Right lung (tissue), 2 donors: ENCODE measurements at regions not wholly inside any gene's neighbourhood (a gene's known extent, or its start where the extent isn't known, plus 50 kb on each side); places are given as distances from the start of the nearest gene placed in this dataset.
"Not testable (repeated sequence)": the region's sequence is repeated elsewhere in the genome, so short reads cannot be mapped to it uniquely, and the experiment has no call there.

Experiments
- DNase-seq, 2 donors: peaks; one replicate each; pipeline ENCODE4 v3.0.0-alpha.2; 2013

- DNase-seq, result not testable (repeated sequence)
Measured at GRCh38 chr9:39665020-39665419, 309.6 kb downstream of the SPATA31A1 start.

GRCh38 chr9:39674437-39675210 lies 319.2 kb downstream of the SPATA31A1 start:
- DNase-seq, result not testable (repeated sequence)

GRCh38 chr9:39675211-39675553 lies 319.7 kb downstream of the SPATA31A1 start:
- DNase-seq, result not testable (repeated sequence)

GRCh38 chr9:39678534-39679263 lies 323.2 kb downstream of the SPATA31A1 start:
- not testable (repeated sequence) for DNase-seq

GRCh38 chr9:39680694-39681401 lies 325.4 kb downstream of the SPATA31A1 start:
- DNase-seq, result not testable (repeated sequence)

- not testable (repeated sequence) for DNase-seq
Measured at GRCh38 chr9:39728862-39729261, 373.4 kb downstream of the SPATA31A1 start.

GRCh38 chr9:39744898-39745297 lies 389.4 kb downstream of the SPATA31A1 start:
- DNase-seq, result not testable (repeated sequence)

GRCh38 chr9:39775570-39775969 lies 420.1 kb downstream of the SPATA31A1 start:
- DNase-seq, result not testable (repeated sequence)

- not testable (repeated sequence) for DNase-seq
Measured at GRCh38 chr9:39791356-39791755, 435.9 kb downstream of the SPATA31A1 start.

- not testable (repeated sequence) for DNase-seq
Measured at GRCh38 chr9:39797935-39798334, 442.5 kb downstream of the SPATA31A1 start.

GRCh38 chr9:39799252-39799651 lies 443.8 kb downstream of the SPATA31A1 start:
- DNase-seq, result not testable (repeated sequence)

- DNase-seq, result not testable (repeated sequence)
Measured at GRCh38 chr9:39802561-39802960, 447.1 kb downstream of the SPATA31A1 start.

- peak; percentile 62 to 63 for DNase-seq
Measured at GRCh38 chr9:39809401-39810226, 454.1 kb downstream of the SPATA31A1 start.

GRCh38 chr9:39810401-39810800 lies 454.9 kb downstream of the SPATA31A1 start:
- DNase-seq, result not testable (repeated sequence)

GRCh38 chr9:39811615-39812014 lies 456.1 kb downstream of the SPATA31A1 start:
- not testable (repeated sequence) for DNase-seq

GRCh38 chr9:39828457-39828856 lies 473.0 kb downstream of the SPATA31A1 start:
- DNase-seq, result not testable (repeated sequence)
